ENCODE measurements at regions not wholly inside any gene's neighbourhood (a gene's known extent, or its start where the extent isn't known, plus 50 kb on each side); places are given as distances from the start of the nearest gene placed in this dataset.

DNA sequence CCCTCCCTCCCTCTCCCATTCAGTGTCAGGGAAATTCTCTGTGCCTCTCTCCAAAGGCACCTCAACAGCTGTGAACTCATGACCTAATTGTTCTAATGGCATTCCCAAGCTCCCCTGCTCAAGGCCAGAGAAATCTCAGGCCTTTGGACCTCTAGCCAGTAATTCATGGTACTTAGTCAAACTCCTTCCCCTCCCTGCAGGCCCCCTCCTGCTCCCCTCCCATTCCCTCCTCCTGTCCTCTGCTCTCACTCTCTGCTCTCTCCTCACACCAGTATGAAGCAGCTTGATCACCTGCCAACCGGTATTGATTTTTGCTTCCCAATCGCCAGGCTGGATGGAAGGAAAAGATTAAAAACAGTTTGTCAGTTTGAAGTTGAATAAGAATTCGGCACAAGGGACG is 370.5 kb upstream of the PBX1 start:
- no peaks in the 10 kb centered on the region for H3K79me2 ChIP-seq (ENCODE audit: insufficient read depth)
- no peaks in the 10 kb centered on the region for H3K4me1 ChIP-seq (ENCODE audit: control insufficient read depth in 1 of 2, insufficient read depth in 2 of 2, low read depth in 1 of 2, low read length in 1 of 2)
- no peaks in the 10 kb centered on the region for H4K20me1 ChIP-seq (ENCODE audit: insufficient read depth)
- TF ChIP-seq NFIC (IDR thresholded peaks at IDR 0.05; ENCODE audit: borderline replicate concordance) (no peak), GABPA (IDR thresholded peaks at IDR 0.05; ENCODE audit: low read depth) (no peak), EZH2phosphoT487 (IDR thresholded peaks at IDR 0.05; ENCODE audit: borderline replicate concordance, low read depth) (no peak), MAX (IDR thresholded peaks at IDR 0.05; ENCODE audit: low read depth) (no peak), EP300 (IDR thresholded peaks at IDR 0.05; ENCODE audit: borderline replicate concordance in 1 of 2, low read depth in 1 of 2, low read length in 1 of 2) (no peak), NRF1 (IDR thresholded peaks at IDR 0.05; ENCODE audit: low read depth, low read length) (no peak), FOSL2 (IDR thresholded peaks at IDR 0.05; ENCODE audit: borderline replicate concordance, low read depth) (no peak), JUND (IDR thresholded peaks at IDR 0.05) (no peak), RXRA (IDR thresholded peaks at IDR 0.05; ENCODE audit: borderline replicate concordance, low read depth) (no peak), FOXJ3 (CRISPR knock-in tag; IDR thresholded peaks at IDR 0.05) (no peak), YY1 (IDR thresholded peaks at IDR 0.05; ENCODE audit: low read depth) (no peak), SMC3 (IDR thresholded peaks at IDR 0.05; ENCODE audit: low read depth, low read length) (no peak), TEAD4 (IDR thresholded peaks at IDR 0.05; ENCODE audit: borderline replicate concordance, insufficient read depth) (no peak), GATA2 (CRISPR knock-in tag; IDR thresholded peaks at IDR 0.05) (no peak), MXI1 (IDR thresholded peaks at IDR 0.05; ENCODE audit: low read depth, low read length) (no peak), REST (IDR thresholded peaks at IDR 0.05; ENCODE audit: low read depth, low read length) (no peak), POLR2AphosphoS5 (IDR thresholded peaks at IDR 0.05; ENCODE audit: low read depth, low read length) (no peak), RAD21 (IDR thresholded peaks at IDR 0.05; ENCODE audit: low read length) (no peak)
- TF ChIP-seq, protein P1, sequence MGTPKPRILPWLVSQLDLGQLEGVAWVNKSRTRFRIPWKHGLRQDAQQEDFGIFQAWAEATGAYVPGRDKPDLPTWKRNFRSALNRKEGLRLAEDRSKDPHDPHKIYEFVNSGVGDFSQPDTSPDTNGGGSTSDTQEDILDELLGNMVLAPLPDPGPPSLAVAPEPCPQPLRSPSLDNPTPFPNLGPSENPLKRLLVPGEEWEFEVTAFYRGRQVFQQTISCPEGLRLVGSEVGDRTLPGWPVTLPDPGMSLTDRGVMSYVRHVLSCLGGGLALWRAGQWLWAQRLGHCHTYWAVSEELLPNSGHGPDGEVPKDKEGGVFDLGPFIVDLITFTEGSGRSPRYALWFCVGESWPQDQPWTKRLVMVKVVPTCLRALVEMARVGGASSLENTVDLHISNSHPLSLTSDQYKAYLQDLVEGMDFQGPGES (IDR thresholded peaks at IDR 0.05; ENCODE audit: low read depth, low read length): no peak
- no peak overlapping the region for H3K27ac ChIP-seq (ENCODE audit: low read depth in 2 of 2, low read length in 1 of 2)
- no peaks in the 10 kb centered on the region for H3K27me3 ChIP-seq (ENCODE audit: insufficient read depth)
- no peak overlapping the region for H3K9ac ChIP-seq
- H3K4me3 ChIP-seq (ENCODE audit: low read depth in 2 of 2, low read length in 1 of 2): no peak overlapping the region
- CTCF ChIA-PET: no interaction called here
- peaks cover 5% of the 10 kb centered on the region; the same call in 1 of the 2 replicates for H3K9me3 ChIP-seq
- 9% methylated on average over 4 of the region's 4 CpGs for WGBS (ENCODE audit: low lambda C conversion rate)
- no peak overlapping the region for H2AFZ ChIP-seq (ENCODE audit: low read depth)
- no peak overlapping the region for H3K4me2 ChIP-seq
- no peaks in the 10 kb centered on the region for H3K36me3 ChIP-seq (replicated peaks in 1 of 2; ENCODE audit: control insufficient read depth in 1 of 2, insufficient read depth in 2 of 2, low read length in 1 of 2)
- H3K9me2 ChIP-seq: no peaks in the 10 kb centered on the region
- no peaks in the 10 kb centered on the region for H3F3A ChIP-seq (replicated peaks; ENCODE audit: insufficient read depth)
- POLR2A ChIA-PET: no interaction called here
- DNase-seq: no peak

Data from SK-N-SH (cell line).